Left ventricle myocardium inferior (tissue), 1 donor: ENCODE measurements at regions not wholly inside any gene's neighbourhood (a gene's known extent, or its start where the extent isn't known, plus 50 kb on each side); places are given as distances from the start of the nearest gene placed in this dataset.
"Not testable (repeated sequence)": the region's sequence is repeated elsewhere in the genome, so short reads cannot be mapped to it uniquely, and the experiment has no call there.

Source experiments
- DNase-seq: peaks from one replicate; pipeline ENCODE4 v3.0.0-alpha.2; 2020
- H3K27ac ChIP-seq: fragments of 200-600 bp; replicated peaks from 2 replicates; pipeline ENCODE4 v1.8.0; 2021
- H3K27me3 ChIP-seq: fragments of 200-600 bp; 2 replicates; pipeline ENCODE4 v1.8.0; 2021; ENCODE audit warnings: low read depth
- H3K36me3 ChIP-seq: fragments of 200-600 bp; 2 replicates; pipeline ENCODE4 v1.8.0; 2021
- H3K4me1 ChIP-seq: fragments of 200-600 bp; 2 replicates; pipeline ENCODE4 v1.8.0; 2021
- H3K4me3 ChIP-seq: fragments of 200-600 bp; 2 replicates; pipeline ENCODE4 v1.8.0; 2021; ENCODE audit warnings: mild to moderate bottlenecking, moderate library complexity
- H3K9me3 ChIP-seq: fragments of 200-600 bp; replicated peaks from 2 replicates; pipeline ENCODE4 v1.8.0; 2021
- intact Hi-C: fragments of 100-400 bp; cut with micrococcal nuclease; formaldehyde crosslinking; loops from one replicate; pipeline ENCODE4 v1.11.0; 2022
- TF ChIP-seq, protein P1 (sequence below): fragments of 200-600 bp; IDR thresholded peaks from 2 replicates; pipeline ENCODE4 v1.8.0; 2021; ENCODE audit warnings: antibody characterized with exemption, mild to moderate bottlenecking, borderline replicate concordance
- donor health status: DM: no; HTN: yes; CAD: no; lungs with severe emphysema.

DNA sequence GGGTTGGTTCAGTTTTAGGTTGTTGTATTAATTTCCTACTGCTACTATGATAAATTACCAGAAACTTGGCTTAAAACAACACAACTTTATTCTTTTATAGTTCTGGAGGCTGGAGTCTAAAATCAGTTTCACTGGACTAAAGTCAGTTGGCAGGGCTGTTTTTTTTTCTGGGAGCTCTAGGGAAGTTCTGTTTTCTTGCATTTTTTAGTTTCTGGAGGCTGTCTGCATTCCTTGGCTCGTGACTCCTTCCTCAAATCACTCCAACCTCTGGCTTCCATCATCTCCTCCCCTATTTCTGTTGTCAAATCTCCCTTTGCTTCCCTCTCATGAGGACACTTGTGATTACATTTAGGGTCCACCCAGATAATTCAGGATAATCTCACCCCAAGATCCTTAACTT is 51.3 kb upstream of the SUB1 start:
- TF ChIP-seq, protein P1, sequence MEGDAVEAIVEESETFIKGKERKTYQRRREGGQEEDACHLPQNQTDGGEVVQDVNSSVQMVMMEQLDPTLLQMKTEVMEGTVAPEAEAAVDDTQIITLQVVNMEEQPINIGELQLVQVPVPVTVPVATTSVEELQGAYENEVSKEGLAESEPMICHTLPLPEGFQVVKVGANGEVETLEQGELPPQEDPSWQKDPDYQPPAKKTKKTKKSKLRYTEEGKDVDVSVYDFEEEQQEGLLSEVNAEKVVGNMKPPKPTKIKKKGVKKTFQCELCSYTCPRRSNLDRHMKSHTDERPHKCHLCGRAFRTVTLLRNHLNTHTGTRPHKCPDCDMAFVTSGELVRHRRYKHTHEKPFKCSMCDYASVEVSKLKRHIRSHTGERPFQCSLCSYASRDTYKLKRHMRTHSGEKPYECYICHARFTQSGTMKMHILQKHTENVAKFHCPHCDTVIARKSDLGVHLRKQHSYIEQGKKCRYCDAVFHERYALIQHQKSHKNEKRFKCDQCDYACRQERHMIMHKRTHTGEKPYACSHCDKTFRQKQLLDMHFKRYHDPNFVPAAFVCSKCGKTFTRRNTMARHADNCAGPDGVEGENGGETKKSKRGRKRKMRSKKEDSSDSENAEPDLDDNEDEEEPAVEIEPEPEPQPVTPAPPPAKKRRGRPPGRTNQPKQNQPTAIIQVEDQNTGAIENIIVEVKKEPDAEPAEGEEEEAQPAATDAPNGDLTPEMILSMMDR, result no peak
- Histone ChIP-seq H3K9me3 (no peaks in the 10 kb centered on the region), H3K27ac (peak overlapping the region; percentile 12), H3K27me3 (peaks cover 10% of the 10 kb centered on the region), H3K36me3 (no peaks in the 10 kb centered on the region), H3K4me3 (no peak overlapping the region), H3K4me1 (no peaks in the 10 kb centered on the region)
- intact Hi-C loops, result no loop called here
- DNase-seq, result no peak

DNA sequence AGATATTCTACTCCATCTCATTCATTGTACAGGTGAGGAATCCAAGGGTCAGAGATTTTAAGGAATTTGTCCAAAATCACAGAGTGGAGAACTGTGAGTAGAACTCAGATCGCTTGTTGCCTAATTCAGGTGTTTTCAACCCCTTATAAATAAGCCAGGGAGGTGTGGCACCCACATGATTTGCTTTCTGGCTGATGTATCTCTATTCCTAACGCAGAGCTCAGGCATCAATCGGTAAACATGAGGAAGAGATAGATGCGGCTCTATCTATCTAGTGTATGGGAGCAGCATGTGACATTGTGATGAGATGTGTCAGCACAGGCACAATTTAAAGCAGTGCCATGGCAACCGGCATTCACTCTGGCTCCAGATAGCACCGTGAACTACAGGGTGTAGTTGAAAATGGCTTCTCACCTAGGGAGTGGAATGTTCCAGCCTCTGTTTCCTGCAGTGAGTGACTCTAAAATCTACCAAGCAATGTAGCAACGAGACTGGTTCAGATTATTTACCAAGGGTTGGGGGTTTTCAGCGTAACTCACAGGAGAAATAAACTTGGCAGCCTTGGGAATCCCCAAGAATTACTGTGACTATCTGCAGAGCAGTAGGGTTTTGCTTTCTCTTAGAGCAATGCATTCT is 53.4 kb upstream of the SUB1 start:
- Histone ChIP-seq H3K27me3 (peaks cover 10% of the 10 kb centered on the region), H3K4me1 (no peaks in the 10 kb centered on the region), H3K4me3 (no peak overlapping the region), H3K36me3 (no peaks in the 10 kb centered on the region), H3K9me3 (no peaks in the 10 kb centered on the region), H3K27ac (no peak overlapping the region)
- intact Hi-C loops, result no loop called here
- DNase-seq, result no peak
- TF ChIP-seq, protein P1, result no peak

DNA sequence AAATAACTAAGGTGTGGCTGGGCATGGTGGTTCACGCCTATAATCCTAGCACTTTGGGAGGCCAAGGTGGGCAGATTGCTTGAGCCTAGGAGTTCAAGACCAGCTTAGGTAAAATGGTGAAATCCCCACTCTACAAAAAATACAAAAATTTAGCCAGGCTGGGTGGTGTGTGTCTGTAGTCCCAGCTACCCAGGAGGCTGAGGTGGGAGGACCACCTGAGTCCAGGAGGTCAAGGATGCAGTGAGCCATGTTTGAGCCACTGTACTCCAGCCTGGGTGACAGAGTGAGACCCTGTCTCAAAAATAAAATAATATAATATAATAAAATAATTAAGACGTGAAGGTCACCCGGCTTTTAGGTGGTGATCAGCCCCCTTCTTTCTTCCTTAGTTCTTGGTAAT is 58.0 kb upstream of the SUB1 start:
- DNase-seq, H3K4me3 ChIP-seq, H3K9me3 ChIP-seq, H3K36me3 ChIP-seq, H3K4me1 ChIP-seq, intact Hi-C loops, H3K27ac ChIP-seq, H3K27me3 ChIP-seq: not testable (repeated sequence)

DNA sequence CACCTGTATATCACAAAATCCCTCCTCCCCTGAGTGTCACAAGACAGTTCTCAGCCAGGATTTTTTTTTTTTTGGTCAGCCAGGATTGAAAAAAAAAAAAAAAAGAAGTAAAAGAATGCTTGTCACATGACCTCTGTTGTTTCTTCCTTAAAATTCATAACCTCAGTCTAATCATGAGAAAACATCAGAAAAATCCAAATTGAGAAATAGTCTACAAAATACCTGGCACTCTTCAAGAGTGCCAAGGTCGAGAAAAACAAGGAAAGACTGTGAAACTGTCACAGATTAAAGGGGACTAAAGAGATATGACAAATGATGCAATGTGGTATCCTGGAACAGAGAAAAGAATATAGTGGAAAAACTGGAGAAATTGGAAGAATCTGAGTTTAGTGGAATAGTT is 58.5 kb upstream of the SUB1 start:
- DNase-seq, result no peak
- Histone ChIP-seq H3K4me3 (no peak overlapping the region), H3K9me3 (no peaks in the 10 kb centered on the region), H3K36me3 (no peaks in the 10 kb centered on the region), H3K4me1 (no peaks in the 10 kb centered on the region), H3K27me3 (peaks cover 5% of the 10 kb centered on the region), H3K27ac (no peak overlapping the region)
- intact Hi-C loops, result no loop called here
- TF ChIP-seq, protein P1, result no peak

DNA sequence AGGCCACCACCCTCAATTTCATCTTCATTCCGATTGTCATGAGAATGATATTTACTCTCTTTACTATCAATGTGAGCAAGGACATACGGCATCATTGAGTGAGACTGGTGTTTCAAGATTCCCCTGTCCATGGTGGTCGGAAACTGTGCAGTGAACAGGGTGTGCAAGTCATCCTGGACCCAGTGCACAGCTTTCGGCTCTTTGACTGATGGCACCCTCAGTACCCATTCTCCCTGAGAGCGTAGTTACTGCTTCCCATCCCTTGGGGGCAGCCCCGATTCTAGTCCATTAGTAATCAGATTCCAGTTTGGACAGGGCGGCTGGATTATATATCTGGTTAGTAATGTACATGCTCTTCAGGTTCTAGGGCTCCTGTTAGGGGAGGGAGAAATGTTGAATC is 61.7 kb upstream of the SUB1 start:
- no peaks in the 10 kb centered on the region for H3K4me1 ChIP-seq
- DNase-seq, result no peak
- peaks cover 10% of the 10 kb centered on the region for H3K27me3 ChIP-seq
- intact Hi-C loops, result no loop called here
- no peak overlapping the region for H3K4me3 ChIP-seq
- no peaks in the 10 kb centered on the region for H3K36me3 ChIP-seq
- peaks cover 3% of the 10 kb centered on the region for H3K9me3 ChIP-seq
- TF ChIP-seq, protein P1, result no peak
- H3K27ac ChIP-seq, result no peak overlapping the region

DNA sequence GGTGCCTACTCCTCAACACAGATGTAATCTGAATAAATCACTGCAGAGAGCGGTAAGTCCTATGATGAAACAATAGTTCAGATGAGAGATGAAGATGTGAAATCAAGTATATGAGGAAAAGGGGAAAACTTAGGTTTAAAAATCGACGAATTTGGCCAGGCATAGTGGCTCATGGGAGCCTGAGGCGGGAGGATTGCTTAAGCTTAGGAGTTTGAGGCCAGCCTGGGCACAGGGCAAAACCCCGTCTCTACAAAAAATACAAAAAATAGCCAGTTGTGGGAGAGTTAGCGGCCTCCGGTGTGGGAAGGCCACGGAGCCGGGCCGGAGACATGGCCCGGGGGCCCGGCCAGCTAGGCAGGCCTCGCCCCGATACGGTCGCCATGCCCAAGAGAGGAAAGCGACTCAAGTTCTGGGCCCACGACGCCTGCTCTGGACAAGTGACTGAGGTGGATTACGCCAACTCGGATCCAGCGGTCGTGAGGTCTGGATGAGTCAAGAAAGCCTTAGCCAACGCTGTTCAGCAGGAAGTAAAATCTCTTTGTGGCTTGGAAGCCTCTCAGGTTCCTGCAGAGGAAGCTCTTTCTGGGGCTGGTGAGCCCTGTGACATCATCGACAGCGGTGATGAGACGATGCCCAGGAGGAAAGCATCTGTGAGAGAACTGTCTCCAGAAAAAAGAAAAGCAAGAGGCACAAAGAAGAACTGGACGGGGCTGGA is 62.8 kb upstream of the SUB1 start:
- TF ChIP-seq, protein P1, result no peak
- no peak for DNase-seq
- Histone ChIP-seq H3K27me3 (peaks cover 15% of the 10 kb centered on the region), H3K9me3 (peaks cover 3% of the 10 kb centered on the region), H3K4me3 (no peak overlapping the region), H3K27ac (no peak overlapping the region), H3K4me1 (no peaks in the 10 kb centered on the region), H3K36me3 (no peaks in the 10 kb centered on the region)
- intact Hi-C loops, result no loop called here
